Mammary epithelial cell (primary cell): ENCODE measurements at regions not wholly inside any gene's neighbourhood (a gene's known extent, or its start where the extent isn't known, plus 50 kb on each side); places are given as distances from the start of the nearest gene placed in this dataset.

Experiments used
- CTCF ChIP-seq, 2 donors: IDR thresholded peaks in 1 of 2; conservative IDR thresholded peaks in 1 of 2; 2 replicates each; pipeline ENCODE4 v1.5.1; 2011 to 2012; ENCODE audit warnings: inconsistent platforms in 2 of 2, low read length in 2 of 2, mild to moderate bottlenecking in 2 of 2, control low read depth in 1 of 2, low read depth in 1 of 2; ENCODE audit not compliant: insufficient read depth in 1 of 2; ENCODE audit errors: extremely low read depth in 1 of 2
- EZH2 ChIP-seq: IDR thresholded peaks from 2 replicates; pipeline ENCODE4 v1.6.1; 2012; ENCODE audit warnings: low read length, inconsistent platforms, borderline replicate concordance

GRCh38 chr10:4296161-4296560, 511.2 kb upstream of the KLF6 start:
- TF ChIP-seq CTCF (conservative IDR thresholded peaks at IDR 0.05 in 1 of 2, IDR thresholded peaks at IDR 0.05 in 1 of 2; ENCODE audit: extremely low read depth in 1 of 2, insufficient read depth in 1 of 2, low read depth in 1 of 2, low read length in 2 of 2) = no peak
- TF ChIP-seq EZH2 = no peak
